Colon (tissue), 2 donors: ENCODE measurements at regions not wholly inside any gene's neighbourhood (a gene's known extent, or its start where the extent isn't known, plus 50 kb on each side); places are given as distances from the start of the nearest gene placed in this dataset.

Experiments used
- FAIRE-seq: peaks from 2 replicates; lab custom pipeline; 2012; peaks lifted over from hg19 to GRCh38; lab: Jason Lieb, UNC
- donor health status: control.
- donor health status: control.

DNA sequence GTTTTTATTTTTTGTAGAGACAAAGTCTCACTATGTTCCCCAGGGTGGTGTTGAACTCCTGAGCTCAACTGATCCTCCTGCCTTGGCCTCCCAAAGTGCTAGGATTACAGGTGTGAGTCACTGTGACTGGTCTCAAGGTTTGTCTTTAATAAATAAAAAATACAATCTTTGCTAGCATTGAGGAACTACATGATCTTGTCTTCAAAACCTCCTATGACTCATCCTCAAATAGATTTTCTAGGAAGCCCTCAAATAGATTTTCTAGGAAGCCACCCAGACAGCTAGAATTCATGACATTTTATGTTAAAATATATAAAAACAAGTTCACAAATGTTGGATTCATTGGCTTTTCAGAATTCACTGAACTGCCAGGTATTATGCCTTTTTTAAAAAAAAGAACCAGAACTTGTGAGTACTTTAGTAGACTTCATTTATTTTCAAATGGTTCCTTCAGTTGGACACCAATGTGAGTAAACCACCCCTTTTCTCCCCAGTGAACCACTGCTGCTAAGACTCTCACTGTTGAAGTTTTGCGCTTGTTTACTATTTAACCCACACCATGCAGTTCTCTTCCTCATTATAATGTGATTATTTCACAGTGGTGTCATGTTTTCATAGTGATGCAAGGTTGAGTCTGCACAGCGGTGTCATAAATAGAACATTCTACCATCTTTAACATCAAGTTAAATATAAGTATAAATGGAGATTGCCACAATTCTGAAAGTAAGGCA is 303.9 kb downstream of the CASP12 start:
- no peak for FAIRE-seq

GRCh38 chr11:104588970-104589369 is 309.3 kb downstream of the CASP12 start:
- FAIRE-seq: no peak

GRCh38 chr11:104588446-104588845 is 309.8 kb downstream of the CASP12 start:
- no peak for FAIRE-seq

- FAIRE-seq: no peak
Measured at GRCh38 chr11:104584823-104585222, 313.4 kb downstream of the CASP12 start.

- no peak for FAIRE-seq
Measured at GRCh38 chr11:104583857-104584256, 314.4 kb downstream of the CASP12 start.

DNA sequence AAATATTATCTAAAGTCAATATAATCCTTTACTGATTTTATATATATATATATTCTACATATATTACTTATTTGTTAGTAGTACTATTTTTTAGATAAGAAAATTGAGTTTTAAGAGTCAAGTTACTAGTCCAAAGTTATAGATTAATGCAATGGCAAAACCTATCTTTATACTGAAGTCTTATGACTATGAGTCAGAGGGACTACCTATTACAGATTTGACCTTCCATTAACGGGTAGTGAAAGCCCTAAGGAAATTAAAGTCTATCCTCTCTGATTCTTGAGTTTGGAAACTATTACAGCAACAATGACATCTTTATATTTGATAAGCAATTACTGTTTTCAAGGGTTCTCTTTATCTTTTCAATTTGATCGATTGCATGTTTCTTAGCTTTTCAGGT is 315.8 kb downstream of the CASP12 start:
- no peak for FAIRE-seq

DNA sequence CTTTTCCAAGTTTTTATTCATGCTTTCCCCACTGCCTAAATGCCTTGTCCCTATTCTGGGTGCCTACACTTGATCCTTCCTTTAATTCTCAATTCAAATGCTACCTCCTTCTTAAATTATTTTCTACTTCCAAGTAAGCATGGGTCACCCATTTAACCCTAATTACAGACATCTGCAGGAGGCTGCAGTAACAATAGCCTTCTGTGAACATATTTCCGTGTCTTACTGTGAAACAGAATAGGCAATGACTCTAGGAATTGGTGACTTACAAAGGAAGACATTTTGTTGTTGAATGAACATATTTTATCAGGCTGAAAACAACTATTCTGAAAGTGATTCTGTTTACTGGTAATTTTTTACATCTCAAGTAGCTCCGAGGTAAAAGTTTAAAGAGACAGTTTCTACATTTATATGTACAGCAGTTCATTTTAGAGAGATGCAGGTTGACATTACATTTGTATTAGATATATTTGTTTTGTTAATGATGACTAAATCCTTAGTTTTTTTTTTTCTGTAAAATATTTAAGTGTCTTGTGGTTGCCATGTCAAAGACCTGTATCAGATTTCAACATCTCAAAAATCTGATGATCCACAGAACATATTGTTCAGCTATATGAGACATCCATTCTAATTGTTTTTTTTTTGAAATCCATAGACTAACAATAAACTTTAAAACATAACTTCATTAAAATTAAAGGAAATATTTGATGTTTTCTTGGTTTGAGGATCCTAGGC is 316.8 kb downstream of the CASP12 start:
- no peak for FAIRE-seq

DNA sequence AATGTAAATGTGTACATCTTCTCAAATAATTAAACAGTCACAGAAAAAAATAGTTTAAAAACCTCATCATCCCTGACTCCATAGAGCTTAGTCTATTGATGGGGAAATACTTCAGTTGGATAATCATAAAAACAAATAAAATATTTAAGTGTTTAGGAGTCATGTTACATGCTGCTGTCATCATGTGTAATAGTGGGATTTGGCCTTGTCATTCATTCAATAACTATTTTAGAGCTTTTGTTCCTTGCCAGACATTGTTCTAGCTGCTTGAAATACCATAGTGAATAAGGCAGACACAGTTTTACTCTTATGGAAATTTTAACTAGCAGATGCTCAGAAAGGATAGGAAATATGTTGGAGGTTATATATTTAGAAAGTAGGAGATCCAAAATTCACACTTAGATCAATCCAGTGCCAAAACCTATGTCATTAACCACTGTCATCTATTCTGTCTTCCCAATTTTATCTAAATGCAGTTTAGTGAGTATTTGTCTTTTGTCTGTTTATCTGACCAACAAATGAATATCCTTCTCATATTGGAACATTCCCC is 324.7 kb downstream of the CASP12 start:
- FAIRE-seq: no peak

- no peak for FAIRE-seq
Measured at GRCh38 chr11:104572279-104572678, 326.0 kb downstream of the CASP12 start.

GRCh38 chr11:104570078-104570701 is 328.1 kb downstream of the CASP12 start:
- no peak for FAIRE-seq

DNA sequence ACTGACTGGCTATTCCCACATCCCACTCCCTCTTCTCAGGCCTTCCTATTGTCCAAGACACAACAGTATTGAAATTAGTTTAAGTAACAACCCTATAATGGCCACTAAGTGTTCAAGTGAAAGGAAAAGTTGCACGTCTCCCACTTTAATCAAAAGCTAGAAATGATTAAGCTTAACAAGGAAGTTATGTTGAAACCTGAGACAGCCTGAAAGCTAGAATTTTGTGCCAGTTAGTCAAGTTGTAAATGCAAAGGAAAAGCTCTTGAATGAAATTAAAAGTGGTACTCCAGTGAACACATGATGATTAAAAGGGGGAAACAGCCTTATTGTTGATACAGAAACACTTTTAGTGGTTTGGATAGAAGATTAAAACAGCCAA is 332.7 kb downstream of the CASP12 start:
- FAIRE-seq: no peak

DNA sequence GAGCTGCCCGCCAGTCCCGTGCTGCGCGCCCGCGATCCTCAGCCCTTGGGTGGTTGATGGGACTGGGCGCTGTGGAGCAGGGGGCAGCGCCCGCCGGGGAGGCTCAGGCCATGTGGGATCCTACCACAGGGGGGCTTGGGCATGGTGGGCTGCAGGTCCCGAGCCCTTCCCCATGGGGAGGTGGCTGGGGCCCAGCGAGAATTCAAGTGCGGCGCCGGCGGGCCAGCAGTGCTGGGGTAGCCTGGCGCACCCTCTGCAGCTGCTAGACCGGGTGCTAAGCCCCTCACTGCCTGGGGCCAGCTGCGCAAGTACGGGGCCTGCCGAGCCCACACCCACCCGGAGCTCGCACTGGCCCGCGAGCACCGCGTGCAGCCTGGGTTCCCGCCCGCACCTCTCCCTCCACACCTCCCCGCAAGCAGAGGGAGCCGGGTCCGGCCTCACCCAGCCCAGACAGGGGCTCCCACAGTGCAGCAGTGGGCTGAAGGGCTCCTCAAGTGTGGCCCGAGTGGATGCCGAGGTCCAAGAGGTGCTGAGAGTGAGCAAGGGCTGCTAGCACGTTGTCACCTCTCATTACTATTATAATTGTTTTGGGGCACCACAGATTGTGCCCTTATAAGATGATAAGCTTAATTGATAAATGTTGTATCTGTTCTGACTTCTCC is 333.2 kb downstream of the CASP12 start:
- no peak for FAIRE-seq

DNA sequence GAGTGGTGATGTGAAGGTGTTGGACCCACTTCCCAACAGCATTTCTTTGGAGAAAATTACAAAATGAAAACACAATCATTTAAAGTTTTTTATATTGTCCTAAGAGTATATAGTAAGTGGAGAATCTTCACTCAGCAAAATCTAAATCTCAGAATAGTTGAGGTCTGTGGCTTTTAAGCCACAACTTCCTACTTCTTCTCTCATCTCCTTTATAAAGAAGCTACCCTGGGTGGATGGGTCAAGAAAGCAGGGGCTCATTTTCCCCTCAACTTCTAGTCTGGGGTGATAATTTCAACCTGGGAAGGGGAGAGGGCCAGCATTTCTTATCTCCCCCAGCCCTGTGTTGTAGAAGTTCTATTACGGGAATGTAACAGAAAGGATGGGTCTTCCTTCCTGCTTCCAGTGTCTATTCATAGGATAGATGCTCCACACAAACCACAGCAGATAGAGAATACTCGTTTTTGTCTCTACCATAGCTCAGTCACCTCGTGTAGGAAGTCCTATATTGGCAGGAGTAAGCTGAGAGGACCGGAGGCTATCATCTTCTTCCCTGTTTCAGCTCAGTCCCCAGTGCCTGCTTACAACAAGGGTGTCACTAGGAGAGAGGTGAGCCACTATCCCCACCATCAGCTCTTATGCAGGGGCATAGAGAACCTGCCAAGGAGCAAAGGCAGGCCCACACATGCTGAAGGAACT is 341.5 kb downstream of the CASP12 start:
- FAIRE-seq: no peak

DNA sequence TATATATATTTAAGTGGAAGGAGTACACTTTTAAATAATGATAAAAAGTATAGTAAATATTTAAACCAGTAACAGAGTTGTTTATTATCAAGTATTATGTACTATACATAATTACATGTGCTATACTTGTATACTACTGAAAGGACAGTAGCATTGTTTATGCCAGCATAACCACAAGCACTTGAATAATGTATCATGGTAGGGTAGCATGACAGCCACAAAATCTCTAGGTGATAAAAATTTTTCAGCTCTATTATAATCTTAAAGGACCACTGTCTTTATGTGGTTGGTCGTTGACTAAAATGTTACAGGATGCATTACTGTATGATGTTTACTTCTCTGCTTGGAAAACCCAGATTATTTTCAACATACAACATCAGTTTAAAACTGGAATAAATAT is 349.2 kb downstream of the CASP12 start:
- FAIRE-seq: no peak

DNA sequence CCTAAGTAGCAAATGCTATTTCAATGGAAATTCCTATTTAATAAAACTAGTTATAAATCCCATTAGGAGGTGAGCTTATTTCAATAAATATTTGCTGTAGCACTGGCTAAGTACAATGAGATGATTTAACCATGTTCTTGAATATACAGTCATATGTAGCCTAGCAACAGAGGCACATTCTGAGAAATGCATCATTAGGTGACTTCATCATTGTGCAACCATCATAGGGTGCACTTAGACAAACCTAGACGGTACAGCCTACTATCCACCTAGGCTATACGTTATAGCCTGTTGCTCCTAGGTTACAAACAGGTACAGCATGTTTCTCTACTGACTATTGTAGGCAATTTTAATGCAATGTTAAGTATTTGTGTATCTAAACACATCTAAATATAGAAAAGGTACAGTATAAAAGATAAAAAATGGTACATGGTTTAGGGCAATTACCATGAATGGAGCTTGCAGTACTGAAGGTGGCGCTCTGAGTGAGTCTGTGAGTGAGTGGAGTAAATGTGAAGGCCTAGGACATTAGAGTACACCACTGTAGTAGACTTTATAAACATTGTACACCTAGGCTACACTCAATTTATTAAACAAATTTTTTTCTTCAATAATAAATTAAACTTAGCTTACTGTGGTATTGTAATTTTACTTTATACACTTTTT is 350.1 kb downstream of the CASP12 start:
- FAIRE-seq: no peak

DNA sequence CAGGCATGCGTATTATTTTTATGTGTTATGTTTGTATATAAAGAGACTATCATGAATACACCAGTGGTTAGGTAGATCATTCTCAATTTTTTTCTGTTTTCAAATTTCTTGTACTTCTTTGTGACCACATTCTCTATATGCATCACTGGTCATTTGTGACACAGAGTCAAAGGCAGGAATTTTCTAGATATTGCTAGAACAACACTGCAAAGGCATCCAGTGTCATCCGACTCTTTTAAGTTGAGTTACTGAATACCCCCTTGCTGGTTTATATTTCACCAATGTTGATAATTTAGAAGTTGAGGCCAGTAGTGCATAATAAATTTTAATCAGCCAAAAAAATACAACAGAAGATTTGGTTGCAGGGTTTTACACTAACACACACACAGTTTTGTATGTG is 351.8 kb downstream of the CASP12 start:
- FAIRE-seq: no peak

GRCh38 chr11:104541701-104542100 is 356.6 kb downstream of the CASP12 start:
- FAIRE-seq: no peak

DNA sequence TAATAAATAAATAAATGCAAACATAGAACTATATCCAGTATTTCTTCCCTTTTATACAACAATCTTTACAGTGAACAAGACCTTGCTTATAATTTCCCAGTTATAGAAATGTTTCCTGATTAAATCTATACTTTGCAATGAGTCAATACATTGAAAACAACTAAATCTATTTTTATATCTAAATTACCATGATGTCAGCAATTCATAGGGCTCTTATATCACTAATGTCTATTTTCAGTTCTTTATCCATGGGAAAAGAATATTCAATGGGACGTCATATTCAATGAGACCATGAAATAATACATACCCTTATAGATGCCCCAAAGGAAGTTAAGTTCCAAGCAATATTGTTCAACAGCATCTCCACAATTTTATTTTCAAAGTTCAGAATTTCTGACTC is 359.9 kb downstream of the CASP12 start:
- FAIRE-seq: no peak

GRCh38 chr11:104534278-104534677 is 364.0 kb downstream of the CASP12 start:
- FAIRE-seq: no peak

GRCh38 chr11:104531894-104532293 is 366.4 kb downstream of the CASP12 start:
- FAIRE-seq: no peak

DNA sequence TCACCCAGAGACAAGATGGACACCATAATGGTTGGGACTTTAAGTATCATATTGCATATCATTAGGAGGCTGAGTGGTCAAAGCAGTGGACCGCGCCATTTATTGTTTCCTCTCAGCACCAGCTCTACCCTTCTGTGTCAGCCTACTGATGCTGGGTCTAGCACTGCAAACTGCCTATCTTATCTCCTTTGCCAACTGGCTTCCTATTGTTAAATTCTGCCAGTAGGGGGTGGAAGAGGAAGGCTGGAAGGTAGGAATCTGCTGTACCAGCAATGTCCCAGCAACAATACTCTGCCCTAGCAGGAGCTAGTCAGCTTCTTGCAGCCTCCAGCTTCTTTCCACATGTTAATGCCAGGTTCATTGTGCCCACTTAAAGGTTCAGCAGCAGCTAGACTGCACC is 367.1 kb upstream of the PDGFD start:
- no peak for FAIRE-seq
